ENCODE measurements at regions not wholly inside any gene's neighbourhood (a gene's known extent, or its start where the extent isn't known, plus 50 kb on each side); places are given as distances from the start of the nearest gene placed in this dataset.

DNA sequence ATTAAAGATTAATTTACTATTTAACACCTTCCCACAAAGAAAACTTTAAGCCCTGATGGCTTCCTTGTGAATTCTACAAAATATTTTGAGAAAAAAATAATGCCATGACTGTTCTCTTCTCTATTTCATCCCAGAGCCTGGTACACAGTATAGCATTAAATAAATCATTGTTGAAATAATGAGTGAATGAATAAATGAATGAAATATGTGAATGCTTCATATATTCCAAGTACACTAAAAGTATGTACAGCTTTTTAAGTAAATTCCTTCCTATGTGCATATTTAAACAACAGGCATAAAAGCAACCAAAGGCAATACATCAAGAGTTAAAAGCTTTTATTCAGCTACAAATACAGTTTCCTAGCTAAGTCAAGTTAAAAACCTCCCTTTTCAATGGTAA is 144.9 kb upstream of the CCDC196 start (continued):
- TF ChIP-seq, protein P1, sequence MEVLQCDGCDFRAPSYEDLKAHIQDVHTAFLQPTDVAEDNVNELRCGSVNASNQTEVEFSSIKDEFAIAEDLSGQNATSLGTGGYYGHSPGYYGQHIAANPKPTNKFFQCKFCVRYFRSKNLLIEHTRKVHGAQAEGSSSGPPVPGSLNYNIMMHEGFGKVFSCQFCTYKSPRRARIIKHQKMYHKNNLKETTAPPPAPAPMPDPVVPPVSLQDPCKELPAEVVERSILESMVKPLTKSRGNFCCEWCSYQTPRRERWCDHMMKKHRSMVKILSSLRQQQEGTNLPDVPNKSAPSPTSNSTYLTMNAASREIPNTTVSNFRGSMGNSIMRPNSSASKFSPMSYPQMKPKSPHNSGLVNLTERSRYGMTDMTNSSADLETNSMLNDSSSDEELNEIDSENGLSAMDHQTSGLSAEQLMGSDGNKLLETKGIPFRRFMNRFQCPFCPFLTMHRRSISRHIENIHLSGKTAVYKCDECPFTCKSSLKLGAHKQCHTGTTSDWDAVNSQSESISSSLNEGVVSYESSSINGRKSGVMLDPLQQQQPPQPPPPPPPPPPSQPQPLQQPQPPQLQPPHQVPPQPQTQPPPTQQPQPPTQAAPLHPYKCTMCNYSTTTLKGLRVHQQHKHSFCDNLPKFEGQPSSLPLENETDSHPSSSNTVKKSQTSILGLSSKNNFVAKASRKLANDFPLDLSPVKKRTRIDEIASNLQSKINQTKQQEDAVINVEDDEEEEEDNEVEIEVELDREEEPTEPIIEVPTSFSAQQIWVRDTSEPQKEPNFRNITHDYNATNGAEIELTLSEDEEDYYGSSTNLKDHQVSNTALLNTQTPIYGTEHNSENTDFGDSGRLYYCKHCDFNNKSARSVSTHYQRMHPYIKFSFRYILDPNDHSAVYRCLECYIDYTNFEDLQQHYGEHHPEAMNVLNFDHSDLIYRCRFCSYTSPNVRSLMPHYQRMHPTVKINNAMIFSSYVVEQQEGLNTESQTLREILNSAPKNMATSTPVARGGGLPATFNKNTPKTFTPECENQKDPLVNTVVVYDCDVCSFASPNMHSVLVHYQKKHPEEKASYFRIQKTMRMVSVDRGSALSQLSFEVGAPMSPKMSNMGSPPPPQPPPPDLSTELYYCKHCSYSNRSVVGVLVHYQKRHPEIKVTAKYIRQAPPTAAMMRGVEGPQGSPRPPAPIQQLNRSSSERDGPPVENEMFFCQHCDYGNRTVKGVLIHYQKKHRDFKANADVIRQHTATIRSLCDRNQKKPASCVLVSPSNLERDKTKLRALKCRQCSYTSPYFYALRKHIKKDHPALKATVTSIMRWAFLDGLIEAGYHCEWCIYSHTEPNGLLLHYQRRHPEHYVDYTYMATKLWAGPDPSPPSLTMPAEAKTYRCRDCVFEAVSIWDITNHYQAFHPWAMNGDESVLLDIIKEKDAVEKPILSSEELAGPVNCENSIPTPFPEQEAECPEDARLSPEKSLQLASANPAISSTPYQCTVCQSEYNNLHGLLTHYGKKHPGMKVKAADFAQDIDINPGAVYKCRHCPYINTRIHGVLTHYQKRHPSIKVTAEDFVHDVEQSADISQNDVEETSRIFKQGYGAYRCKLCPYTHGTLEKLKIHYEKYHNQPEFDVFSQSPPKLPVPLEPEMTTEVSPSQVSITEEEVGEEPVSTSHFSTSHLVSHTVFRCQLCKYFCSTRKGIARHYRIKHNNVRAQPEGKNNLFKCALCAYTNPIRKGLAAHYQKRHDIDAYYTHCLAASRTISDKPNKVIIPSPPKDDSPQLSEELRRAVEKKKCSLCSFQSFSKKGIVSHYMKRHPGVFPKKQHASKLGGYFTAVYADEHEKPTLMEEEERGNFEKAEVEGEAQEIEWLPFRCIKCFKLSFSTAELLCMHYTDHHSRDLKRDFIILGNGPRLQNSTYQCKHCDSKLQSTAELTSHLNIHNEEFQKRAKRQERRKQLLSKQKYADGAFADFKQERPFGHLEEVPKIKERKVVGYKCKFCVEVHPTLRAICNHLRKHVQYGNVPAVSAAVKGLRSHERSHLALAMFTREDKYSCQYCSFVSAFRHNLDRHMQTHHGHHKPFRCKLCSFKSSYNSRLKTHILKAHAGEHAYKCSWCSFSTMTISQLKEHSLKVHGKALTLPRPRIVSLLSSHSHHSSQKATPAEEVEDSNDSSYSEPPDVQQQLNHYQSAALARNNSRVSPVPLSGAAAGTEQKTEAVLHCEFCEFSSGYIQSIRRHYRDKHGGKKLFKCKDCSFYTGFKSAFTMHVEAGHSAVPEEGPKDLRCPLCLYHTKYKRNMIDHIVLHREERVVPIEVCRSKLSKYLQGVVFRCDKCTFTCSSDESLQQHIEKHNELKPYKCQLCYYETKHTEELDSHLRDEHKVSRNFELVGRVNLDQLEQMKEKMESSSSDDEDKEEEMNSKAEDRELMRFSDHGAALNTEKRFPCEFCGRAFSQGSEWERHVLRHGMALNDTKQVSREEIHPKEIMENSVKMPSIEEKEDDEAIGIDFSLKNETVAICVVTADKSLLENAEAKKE (CRISPR knock-in tag; IDR thresholded peaks at IDR 0.05), result no peak
- TF ChIP-seq, protein P2, sequence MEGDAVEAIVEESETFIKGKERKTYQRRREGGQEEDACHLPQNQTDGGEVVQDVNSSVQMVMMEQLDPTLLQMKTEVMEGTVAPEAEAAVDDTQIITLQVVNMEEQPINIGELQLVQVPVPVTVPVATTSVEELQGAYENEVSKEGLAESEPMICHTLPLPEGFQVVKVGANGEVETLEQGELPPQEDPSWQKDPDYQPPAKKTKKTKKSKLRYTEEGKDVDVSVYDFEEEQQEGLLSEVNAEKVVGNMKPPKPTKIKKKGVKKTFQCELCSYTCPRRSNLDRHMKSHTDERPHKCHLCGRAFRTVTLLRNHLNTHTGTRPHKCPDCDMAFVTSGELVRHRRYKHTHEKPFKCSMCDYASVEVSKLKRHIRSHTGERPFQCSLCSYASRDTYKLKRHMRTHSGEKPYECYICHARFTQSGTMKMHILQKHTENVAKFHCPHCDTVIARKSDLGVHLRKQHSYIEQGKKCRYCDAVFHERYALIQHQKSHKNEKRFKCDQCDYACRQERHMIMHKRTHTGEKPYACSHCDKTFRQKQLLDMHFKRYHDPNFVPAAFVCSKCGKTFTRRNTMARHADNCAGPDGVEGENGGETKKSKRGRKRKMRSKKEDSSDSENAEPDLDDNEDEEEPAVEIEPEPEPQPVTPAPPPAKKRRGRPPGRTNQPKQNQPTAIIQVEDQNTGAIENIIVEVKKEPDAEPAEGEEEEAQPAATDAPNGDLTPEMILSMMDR (conservative IDR thresholded peaks at IDR 0.05; ENCODE audit: low read depth in 2 of 2), result no peak

DNA sequence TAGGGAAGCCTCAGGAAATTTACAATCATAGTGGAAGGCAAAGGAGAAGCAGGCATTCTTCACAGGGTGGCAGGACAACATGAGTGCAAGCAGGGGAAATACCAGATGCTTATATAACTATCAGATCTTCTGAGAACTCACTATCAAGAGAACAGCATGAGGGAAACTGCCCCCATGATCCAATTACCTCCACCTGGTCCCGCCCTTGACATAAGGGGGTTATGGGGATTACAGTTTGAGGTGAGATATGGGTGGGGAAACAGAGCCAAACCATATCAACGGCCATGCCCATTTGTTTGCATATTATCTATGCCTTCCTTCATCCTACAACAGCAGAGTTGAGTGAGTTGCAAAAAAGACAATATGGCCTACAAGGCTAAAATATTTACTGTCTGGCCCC is 140.2 kb upstream of the CCDC196 start:
- Histone ChIP-seq H3K79me2 (replicated peaks; ENCODE audit: insufficient read depth) (no peaks in the 10 kb centered on the region), H3K4me2 (no peak overlapping the region), H3K36me3 (ENCODE audit: insufficient read depth) (no peaks in the 10 kb centered on the region), H3K27me3 (ENCODE audit: insufficient read depth) (no peaks in the 10 kb centered on the region), H3K27ac (ENCODE audit: low read depth) (no peak overlapping the region), H4K20me1 (replicated peaks; ENCODE audit: insufficient read depth) (no peaks in the 10 kb centered on the region), H3K9me2 (ENCODE audit: insufficient read depth) (no peaks in the 10 kb centered on the region), H3K4me1 (ENCODE audit: insufficient read depth) (no peaks in the 10 kb centered on the region), H3F3A (replicated peaks; ENCODE audit: low read depth) (no peaks in the 10 kb centered on the region), H3K4me3 (no peak overlapping the region), H2AFZ (no peak overlapping the region)
- Mint-ChIP-seq H3K27me3 (ENCODE audit: insufficient read depth, low read depth, poor library complexity) (no peaks in the 10 kb centered on the region), H3K36me3 (ENCODE audit: low read depth) (no peaks in the 10 kb centered on the region; the same call in 2 of the 3 replicates), H3K9me3 (peaks cover 9% of the 10 kb centered on the region; the same call in 1 of the 3 replicates), H3K27ac (no peak overlapping the region), H3K4me1 (peaks cover 12% of the 10 kb centered on the region; the same call in 2 of the 3 replicates), H3K4me3 (no peak overlapping the region)
- DNase-seq (ENCODE audit: low spot score), result no peak
- TF ChIP-seq, protein P3, sequence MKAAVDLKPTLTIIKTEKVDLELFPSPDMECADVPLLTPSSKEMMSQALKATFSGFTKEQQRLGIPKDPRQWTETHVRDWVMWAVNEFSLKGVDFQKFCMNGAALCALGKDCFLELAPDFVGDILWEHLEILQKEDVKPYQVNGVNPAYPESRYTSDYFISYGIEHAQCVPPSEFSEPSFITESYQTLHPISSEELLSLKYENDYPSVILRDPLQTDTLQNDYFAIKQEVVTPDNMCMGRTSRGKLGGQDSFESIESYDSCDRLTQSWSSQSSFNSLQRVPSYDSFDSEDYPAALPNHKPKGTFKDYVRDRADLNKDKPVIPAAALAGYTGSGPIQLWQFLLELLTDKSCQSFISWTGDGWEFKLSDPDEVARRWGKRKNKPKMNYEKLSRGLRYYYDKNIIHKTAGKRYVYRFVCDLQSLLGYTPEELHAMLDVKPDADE (IDR thresholded peaks at IDR 0.05), result no peak
- no peak for TF ChIP-seq CREB1 (CRISPR knock-in tag; IDR thresholded peaks at IDR 0.05; ENCODE audit: low read depth)
- no peak for ATAC-seq
